Lower leg skin (tissue), 4 donors: ENCODE measurements at regions not wholly inside any gene's neighbourhood (a gene's known extent, or its start where the extent isn't known, plus 50 kb on each side); places are given as distances from the start of the nearest gene placed in this dataset.

Experiments used
- DNase-seq, 2 donors: peaks; one replicate each; pipeline ENCODE4 v3.0.0-alpha.2; 2019; ENCODE audit warnings: low spot score in 2 of 2
- H3K4me3 ChIP-seq: fragments of 200-600 bp; sonication (generic); 2 replicates; pipeline ENCODE4 v1.5.1; 2017; ENCODE audit warnings: mild to moderate bottlenecking, low read depth; ENCODE audit not compliant: poor library complexity, severe bottlenecking
- POLR2A ChIP-seq, 2 donors: fragments of 450-650 bp; IDR thresholded peaks; one replicate each; pipeline ENCODE4 v1.6.1; 2016 to 2017; ENCODE audit warnings: antibody characterized with exemption in 2 of 2, mild to moderate bottlenecking in 1 of 2, moderate library complexity in 1 of 2
- WGBS, 2 donors: methylation state at CpG; one replicate each; pipeline ENCODE4 v1.1.5; 2018; 5-methylcytosine and 5-hydroxymethylcytosine counted together
- intact Hi-C: fragments of 100-400 bp; cut with DNase I; formaldehyde crosslinking; loops from one replicate; pipeline ENCODE4 v1.15.0; 2023; ENCODE audit warnings: low total_unique reads
- TF ChIP-seq, protein P1 (sequence below), 3 donors: fragments of 450-650 bp; IDR thresholded peaks; one replicate each; pipeline ENCODE4 v1.5.1; 2016; ENCODE audit warnings: antibody characterized with exemption in 3 of 3, mild to moderate bottlenecking in 3 of 3, moderate library complexity in 2 of 3

DNA sequence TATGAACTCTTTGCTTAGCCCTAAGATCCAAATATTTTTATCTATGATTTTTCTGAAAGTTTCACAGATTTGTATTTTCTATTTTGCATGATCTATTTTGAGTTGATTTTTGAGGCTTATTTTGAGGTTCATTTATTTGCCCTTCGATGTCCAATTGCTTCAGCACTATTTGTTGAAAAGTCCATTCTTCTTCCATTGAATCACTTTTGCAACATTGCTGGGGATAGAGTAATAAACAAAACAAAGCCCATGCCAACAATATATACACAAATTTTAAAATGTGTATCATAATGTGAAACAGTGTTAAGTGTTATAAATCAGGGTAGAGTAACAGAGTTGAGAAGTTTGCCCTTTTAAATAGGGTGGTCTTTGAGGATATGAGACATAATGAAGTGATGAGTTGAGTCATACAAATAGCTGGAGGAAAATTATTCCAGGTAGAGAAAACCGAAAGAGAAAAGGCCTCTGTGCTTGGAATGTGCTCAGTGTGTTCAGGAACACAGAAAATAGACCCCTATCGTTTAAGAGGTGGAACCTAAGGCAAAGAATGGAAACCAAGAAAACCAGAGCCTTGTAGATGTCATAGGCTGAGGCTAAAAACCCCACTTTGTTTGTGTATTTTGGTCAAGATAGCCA is 172.7 kb upstream of the NR5A2 start:
- DNase-seq, result no peak
- intact Hi-C loops, result no loop called here
- H3K4me3 ChIP-seq, result no peak overlapping the region
- TF ChIP-seq, protein P1, sequence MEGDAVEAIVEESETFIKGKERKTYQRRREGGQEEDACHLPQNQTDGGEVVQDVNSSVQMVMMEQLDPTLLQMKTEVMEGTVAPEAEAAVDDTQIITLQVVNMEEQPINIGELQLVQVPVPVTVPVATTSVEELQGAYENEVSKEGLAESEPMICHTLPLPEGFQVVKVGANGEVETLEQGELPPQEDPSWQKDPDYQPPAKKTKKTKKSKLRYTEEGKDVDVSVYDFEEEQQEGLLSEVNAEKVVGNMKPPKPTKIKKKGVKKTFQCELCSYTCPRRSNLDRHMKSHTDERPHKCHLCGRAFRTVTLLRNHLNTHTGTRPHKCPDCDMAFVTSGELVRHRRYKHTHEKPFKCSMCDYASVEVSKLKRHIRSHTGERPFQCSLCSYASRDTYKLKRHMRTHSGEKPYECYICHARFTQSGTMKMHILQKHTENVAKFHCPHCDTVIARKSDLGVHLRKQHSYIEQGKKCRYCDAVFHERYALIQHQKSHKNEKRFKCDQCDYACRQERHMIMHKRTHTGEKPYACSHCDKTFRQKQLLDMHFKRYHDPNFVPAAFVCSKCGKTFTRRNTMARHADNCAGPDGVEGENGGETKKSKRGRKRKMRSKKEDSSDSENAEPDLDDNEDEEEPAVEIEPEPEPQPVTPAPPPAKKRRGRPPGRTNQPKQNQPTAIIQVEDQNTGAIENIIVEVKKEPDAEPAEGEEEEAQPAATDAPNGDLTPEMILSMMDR (IDR thresholded peaks at IDR 0.05), result no peak
- TF ChIP-seq POLR2A (IDR thresholded peaks at IDR 0.05), result no peak
- 79% methylated on average over 3 of the region's 3 CpGs for WGBS, 2 donors

DNA sequence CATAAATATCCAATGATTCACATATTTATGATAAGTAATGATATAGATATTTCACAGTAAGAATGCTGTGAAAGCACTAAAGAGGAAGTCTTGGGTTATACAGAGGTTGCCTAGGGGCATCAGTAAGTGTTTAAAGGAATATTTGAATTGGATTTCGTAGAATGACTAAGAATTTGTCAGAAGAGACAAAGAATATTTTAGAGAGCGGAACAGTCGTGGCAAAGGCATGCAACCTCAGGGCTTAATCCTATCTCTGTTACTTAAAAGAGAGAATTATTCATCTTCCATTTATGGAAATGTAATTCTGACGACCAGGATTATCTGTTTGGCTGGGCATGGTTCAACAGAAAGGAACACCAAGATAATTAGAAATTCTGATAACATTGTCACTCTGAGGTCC is 171.9 kb upstream of the NR5A2 start:
- 36 to 38% methylated on average over 4 of the region's 4 CpGs for WGBS, 2 donors
- DNase-seq, result no peak
- intact Hi-C loops, result no loop called here
- TF ChIP-seq POLR2A (IDR thresholded peaks at IDR 0.05), result no peak
- TF ChIP-seq, protein P1 (IDR thresholded peaks at IDR 0.05), result no peak
- H3K4me3 ChIP-seq, result no peak overlapping the region

DNA sequence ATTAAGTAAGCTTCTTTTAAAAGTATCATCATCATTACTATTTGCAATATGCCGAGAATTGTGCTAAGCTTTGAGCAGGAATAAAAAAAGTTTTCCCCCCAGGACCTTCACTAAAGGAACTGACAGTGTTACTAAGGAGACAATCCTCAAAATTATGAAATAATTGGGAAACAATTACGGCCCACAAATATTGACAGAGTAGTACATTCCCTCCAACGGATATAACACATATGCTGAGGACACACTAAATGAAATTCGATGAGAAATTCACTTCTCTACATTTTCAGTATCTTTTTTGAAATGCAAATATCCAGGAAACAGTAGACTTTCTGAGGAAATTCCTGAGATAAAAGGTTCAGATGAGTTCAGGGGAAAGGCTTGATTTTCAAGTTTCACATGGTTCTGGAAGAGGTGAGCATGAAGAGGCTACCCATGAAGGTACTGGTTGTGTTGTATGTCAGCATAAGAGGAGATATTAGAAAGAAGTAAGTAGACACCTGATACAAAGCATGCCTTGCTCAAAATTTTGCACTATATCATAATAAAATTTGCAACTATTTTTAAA is 171.2 kb upstream of the NR5A2 start:
- WGBS, 2 donors, result 62 to 65% methylated on average over 4 of the region's 4 CpGs
- intact Hi-C loops, result no loop called here
- DNase-seq, result no peak
- no peak overlapping the region for H3K4me3 ChIP-seq
- TF ChIP-seq POLR2A (IDR thresholded peaks at IDR 0.05), result no peak
- TF ChIP-seq, protein P1 (IDR thresholded peaks at IDR 0.05), result no peak

DNA sequence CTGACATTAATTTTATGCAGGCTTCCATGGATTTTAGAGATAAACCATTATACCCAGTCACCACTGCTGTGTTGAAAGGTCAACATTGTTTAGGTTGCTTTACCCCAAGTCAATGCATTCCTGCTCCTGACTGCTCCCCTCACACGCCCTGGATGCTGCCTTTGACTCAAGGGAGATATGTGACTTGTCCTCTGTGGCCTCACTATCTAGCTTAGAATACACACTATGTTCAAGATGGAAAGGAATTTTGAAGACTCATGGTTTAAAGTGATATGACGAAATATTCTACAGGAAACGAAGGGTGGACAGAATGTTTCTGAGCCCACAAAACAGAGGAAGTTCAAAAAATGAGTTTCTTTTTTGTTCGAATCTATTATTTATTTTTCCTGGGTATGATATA is 170.4 kb upstream of the NR5A2 start:
- no peak for DNase-seq
- no peak overlapping the region for H3K4me3 ChIP-seq
- intact Hi-C loops, result no loop called here
- 62 to 64% methylated on average over 4 of the region's 4 CpGs for whole genome bisulfite sequencing, 2 donors
- TF ChIP-seq, protein P1 (IDR thresholded peaks at IDR 0.05), result no peak

DNA sequence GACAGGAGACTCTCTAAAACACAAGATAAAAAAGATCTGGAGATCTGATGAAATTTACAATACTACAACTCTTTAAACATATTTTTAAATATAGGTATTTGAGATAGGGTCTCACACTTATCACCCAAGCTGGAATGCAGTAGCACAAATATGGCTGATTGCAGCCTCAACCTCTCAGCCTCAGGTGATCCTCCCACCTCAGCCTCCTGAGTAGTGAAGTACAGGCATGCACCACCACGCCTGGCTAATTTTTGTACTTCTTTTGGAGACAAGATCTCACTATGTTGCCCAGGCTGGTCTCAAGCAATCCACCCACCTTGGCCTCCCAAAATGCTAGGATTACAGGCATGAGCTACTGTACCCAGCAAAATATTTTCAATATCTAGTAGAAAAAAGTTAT is 170.0 kb upstream of the NR5A2 start:
- intact Hi-C loops, result no loop called here
- no peak for TF ChIP-seq POLR2A (IDR thresholded peaks at IDR 0.05)
- TF ChIP-seq, protein P1 (IDR thresholded peaks at IDR 0.05), result no peak
- H3K4me3 ChIP-seq, result no peak overlapping the region
- DNase-seq, result no peak
- whole genome bisulfite sequencing, 2 donors, result 87 to 100% methylated on average over 1 of the region's 1 CpG

DNA sequence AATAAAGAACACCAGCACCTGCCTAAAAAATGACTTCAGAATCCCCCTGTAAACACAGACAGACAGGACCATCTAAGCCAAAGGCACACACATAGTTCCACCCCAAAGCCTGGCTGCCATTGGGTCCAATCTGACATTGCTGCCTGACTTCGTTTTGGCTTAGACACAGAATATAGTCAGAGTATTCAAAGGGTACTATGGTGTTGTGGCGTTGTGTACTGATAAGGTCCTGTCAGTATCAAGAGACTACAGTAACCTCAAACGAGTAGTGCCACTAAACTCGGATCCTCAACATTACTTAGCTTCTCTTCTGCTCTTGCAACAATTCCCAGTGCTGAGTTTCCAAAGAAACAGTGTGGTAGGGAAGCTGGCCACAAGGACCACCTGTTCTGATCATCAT is 169.3 kb upstream of the NR5A2 start:
- H3K4me3 ChIP-seq, result no peak overlapping the region
- 77 to 78% methylated on average over 4 of the region's 4 CpGs for WGBS, 2 donors
- intact Hi-C loops, result no loop called here
- DNase-seq, result no peak
- TF ChIP-seq, protein P1 (IDR thresholded peaks at IDR 0.05), result no peak
- no peak for TF ChIP-seq POLR2A (IDR thresholded peaks at IDR 0.05)
